ENCODE measurements at regions not wholly inside any gene's neighbourhood (a gene's known extent, or its start where the extent isn't known, plus 50 kb on each side); places are given as distances from the start of the nearest gene placed in this dataset.

DNA sequence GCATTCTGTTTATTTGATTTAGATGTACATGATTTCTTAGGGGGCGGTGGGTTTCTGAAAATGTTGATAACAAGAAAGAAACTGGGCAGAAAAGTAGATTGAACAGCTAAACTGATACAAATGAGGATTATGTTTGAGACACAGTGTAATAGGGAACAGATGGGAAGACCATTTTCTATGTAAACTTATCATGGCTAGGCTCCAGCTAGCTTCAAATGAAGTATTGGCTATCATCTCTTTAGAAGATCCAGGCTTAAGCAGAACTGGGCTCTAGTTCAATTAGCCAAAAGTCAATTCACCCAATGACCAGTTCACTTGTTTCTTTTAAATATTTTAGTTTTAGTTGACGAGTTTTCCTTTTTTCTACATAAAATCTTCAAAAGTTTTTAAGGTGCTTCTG lies 639.5 kb downstream of the ANKRD7 start:
- intact Hi-C loops (cut with micrococcal nuclease; ENCODE audit: unreplicated experiment) = no loop called here

DNA sequence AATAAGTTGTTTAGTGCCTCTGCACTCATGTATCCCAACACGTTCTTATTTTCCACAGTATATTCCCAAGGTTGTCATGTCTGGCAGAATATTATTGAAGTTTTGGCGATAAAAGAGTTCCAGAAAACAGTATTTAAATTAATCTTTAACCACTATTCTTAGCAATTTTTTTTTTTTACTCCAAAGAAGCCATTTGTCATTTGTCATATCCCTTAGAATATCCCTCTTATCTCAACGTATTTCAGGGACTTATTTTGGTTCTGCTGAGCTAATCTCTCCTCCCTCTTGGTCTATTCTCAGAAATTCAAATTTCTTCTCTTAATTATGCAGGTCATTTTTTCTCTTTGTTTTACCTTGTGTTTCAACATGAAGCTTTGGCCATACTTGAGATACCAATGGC lies 643.4 kb downstream of the ANKRD7 start:
- H3K4me3 ChIP-seq = no peak overlapping the region
- ATAC-seq = no peak
- FAIRE-seq = no peak
- no peaks in the 10 kb centered on the region for H3K4me1 ChIP-seq (ENCODE audit: control insufficient read depth, insufficient read depth, low read length)
- POLR2A ChIA-PET = no interaction called here
- H3K36me3 ChIP-seq (ENCODE audit: control insufficient read depth in 2 of 2, insufficient read depth in 2 of 2, low read length in 1 of 2) = no peaks in the 10 kb centered on the region
- H3K27ac ChIP-seq (ENCODE audit: control insufficient read depth, insufficient read depth) = no peak overlapping the region
- TF ChIP-seq RBBP5 (conservative IDR thresholded peaks at IDR 0.05) (no peak), ETV6 (conservative IDR thresholded peaks at IDR 0.05 in 1 of 2, IDR thresholded peaks at IDR 0.05 in 1 of 2; ENCODE audit: borderline replicate concordance in 1 of 2, low read depth in 1 of 2) (no peak), CREB1 (IDR thresholded peaks at IDR 0.05; ENCODE audit: low read depth) (no peak), NBN (IDR thresholded peaks at IDR 0.05) (no peak), RUNX3 (IDR thresholded peaks at IDR 0.05; ENCODE audit: low read length) (no peak), MEF2A (IDR thresholded peaks at IDR 0.05; ENCODE audit: insufficient read depth, low read depth, low read length) (no peak), POLR2A (IDR thresholded peaks at IDR 0.05; ENCODE audit: low read depth, low read length) (no peak), IKZF2 (IDR thresholded peaks at IDR 0.05) (no peak), RB1 (IDR thresholded peaks at IDR 0.05; ENCODE audit: borderline replicate concordance) (no peak), MTA2 (IDR thresholded peaks at IDR 0.05; ENCODE audit: low read depth) (no peak), EZH2 (IDR thresholded peaks at IDR 0.05; ENCODE audit: borderline replicate concordance, control insufficient read depth, low read depth, low read length) (no peak), SUZ12 (IDR thresholded peaks at IDR 0.05; ENCODE audit: unreplicated experiment) (no peak), HDGF (IDR thresholded peaks at IDR 0.05) (no peak), ASH2L (IDR thresholded peaks at IDR 0.05; ENCODE audit: borderline replicate concordance, low read depth) (no peak), CHD4 (IDR thresholded peaks at IDR 0.05) (no peak)
- H4K20me1 ChIP-seq (ENCODE audit: control insufficient read depth, insufficient read depth) = no peaks in the 10 kb centered on the region
- no peaks in the 10 kb centered on the region for H3K27me3 ChIP-seq (replicated peaks in 1 of 2; ENCODE audit: control insufficient read depth in 2 of 2, insufficient read depth in 2 of 2, low read length in 1 of 2)
- in situ Hi-C loops (cut with MboI) (no loop called here), intact Hi-C loops (cut with micrococcal nuclease; ENCODE audit: unreplicated experiment) (no loop called here)
- BruUV-seq (replicated peaks) = no TSS peak
- CTCF ChIA-PET = interaction anchor here (2.4 kb wide), 1 partner anchor 309 kb away, joined by 9 read pairs; no protein-coding TSS in a partner anchor
- H3K79me2 ChIP-seq (ENCODE audit: control insufficient read depth, insufficient read depth, low read length) = no peaks in the 10 kb centered on the region
- H3K9me3 ChIP-seq (replicated peaks; ENCODE audit: control insufficient read depth, insufficient read depth, low read length) = no peaks in the 10 kb centered on the region
- no peak overlapping the region for H3K9ac ChIP-seq (ENCODE audit: control insufficient read depth, insufficient read depth, low read length)
- 0% methylated on average over 3 of the region's 3 CpGs for WGBS (ENCODE audit: insufficient coverage, insufficient replicate concordance, low lambda C conversion rate, missing lambda C conversion rate)
- no peak for DNase-seq (ENCODE audit: low read depth, low spot score)
- no peak overlapping the region for H2AFZ ChIP-seq (ENCODE audit: control insufficient read depth, low read depth, low read length)
- H3K4me2 ChIP-seq (ENCODE audit: control insufficient read depth, insufficient read depth) = no peak overlapping the region
- SMC1A ChIA-PET (ENCODE audit: uncharacterized antibody, unreplicated experiment) = no interaction called here
- RAD21 ChIA-PET (ENCODE audit: unreplicated experiment) = no interaction called here

More for the DNA sequence above, 639.5 kb downstream of the ANKRD7 start:
- no peak overlapping the region for H3K4me3 ChIP-seq
- no peaks in the 10 kb centered on the region for H3K27me3 ChIP-seq (replicated peaks in 1 of 2; ENCODE audit: control insufficient read depth in 2 of 2, insufficient read depth in 2 of 2, low read length in 1 of 2)
- POLR2A ChIA-PET = no interaction called here
- TF ChIP-seq PML (IDR thresholded peaks at IDR 0.05; ENCODE audit: low read length) (no peak), HDAC2 (IDR thresholded peaks at IDR 0.05) (no peak)
- TF ChIP-seq, protein P1, sequence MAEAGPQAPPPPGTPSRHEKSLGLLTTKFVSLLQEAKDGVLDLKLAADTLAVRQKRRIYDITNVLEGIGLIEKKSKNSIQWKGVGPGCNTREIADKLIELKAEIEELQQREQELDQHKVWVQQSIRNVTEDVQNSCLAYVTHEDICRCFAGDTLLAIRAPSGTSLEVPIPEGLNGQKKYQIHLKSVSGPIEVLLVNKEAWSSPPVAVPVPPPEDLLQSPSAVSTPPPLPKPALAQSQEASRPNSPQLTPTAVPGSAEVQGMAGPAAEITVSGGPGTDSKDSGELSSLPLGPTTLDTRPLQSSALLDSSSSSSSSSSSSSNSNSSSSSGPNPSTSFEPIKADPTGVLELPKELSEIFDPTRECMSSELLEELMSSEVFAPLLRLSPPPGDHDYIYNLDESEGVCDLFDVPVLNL (IDR thresholded peaks at IDR 0.05; ENCODE audit: low read depth, low read length) = no peak
- no peak overlapping the region for H2AFZ ChIP-seq (ENCODE audit: control insufficient read depth, low read depth, low read length)
- no peaks in the 10 kb centered on the region for H3K4me1 ChIP-seq (ENCODE audit: control insufficient read depth, insufficient read depth, low read length)
- H3K4me2 ChIP-seq (ENCODE audit: control insufficient read depth, insufficient read depth) = no peak overlapping the region
- ATAC-seq = no peak
- CTCF ChIA-PET = no interaction called here
- H3K9me3 ChIP-seq (replicated peaks; ENCODE audit: control insufficient read depth, insufficient read depth, low read length) = no peaks in the 10 kb centered on the region
- RAD21 ChIA-PET (ENCODE audit: unreplicated experiment) = no interaction called here
- H3K27ac ChIP-seq (ENCODE audit: control insufficient read depth, insufficient read depth) = no peak overlapping the region
- H3K9ac ChIP-seq (ENCODE audit: control insufficient read depth, insufficient read depth, low read length) = no peak overlapping the region
- no peaks in the 10 kb centered on the region for H4K20me1 ChIP-seq (ENCODE audit: control insufficient read depth, insufficient read depth)
- 0% methylated on average over 2 of the region's 2 CpGs for WGBS (ENCODE audit: insufficient coverage, insufficient replicate concordance, low lambda C conversion rate, missing lambda C conversion rate)
- DNase-seq (ENCODE audit: low read depth, low spot score) = no peak
- H3K79me2 ChIP-seq (ENCODE audit: control insufficient read depth, insufficient read depth, low read length) = no peaks in the 10 kb centered on the region
- H3K36me3 ChIP-seq (ENCODE audit: control insufficient read depth in 2 of 2, insufficient read depth in 2 of 2, low read length in 1 of 2) = no peaks in the 10 kb centered on the region
- FAIRE-seq = no peak
- SMC1A ChIA-PET (ENCODE audit: uncharacterized antibody, unreplicated experiment) = no interaction called here
- in situ Hi-C loops (cut with MboI) = no loop called here
- BruUV-seq (replicated peaks) = no TSS peak
